Activated CD4-positive, alpha-beta T cell treated with anti-CD3 and anti-CD28 coated beads, Interleukin-2, Interleukin-4, amounts not matched to agents 100 ng/mL and 50 ng/mL, durations not matched to agents 16 hours and 8 hours (primary cell): ENCODE measurements at regions not wholly inside any gene's neighbourhood (a gene's known extent, or its start where the extent isn't known, plus 50 kb on each side); places are given as distances from the start of the nearest gene placed in this dataset.
"Not testable (repeated sequence)": the region's sequence is repeated elsewhere in the genome, so short reads cannot be mapped to it uniquely, and the experiment has no call there.

ENCODE experiments used
- DNase-seq: peaks from one replicate; pipeline ENCODE4 v3.0.0-alpha.2; 2020; ENCODE audit warnings: low spot score

DNA sequence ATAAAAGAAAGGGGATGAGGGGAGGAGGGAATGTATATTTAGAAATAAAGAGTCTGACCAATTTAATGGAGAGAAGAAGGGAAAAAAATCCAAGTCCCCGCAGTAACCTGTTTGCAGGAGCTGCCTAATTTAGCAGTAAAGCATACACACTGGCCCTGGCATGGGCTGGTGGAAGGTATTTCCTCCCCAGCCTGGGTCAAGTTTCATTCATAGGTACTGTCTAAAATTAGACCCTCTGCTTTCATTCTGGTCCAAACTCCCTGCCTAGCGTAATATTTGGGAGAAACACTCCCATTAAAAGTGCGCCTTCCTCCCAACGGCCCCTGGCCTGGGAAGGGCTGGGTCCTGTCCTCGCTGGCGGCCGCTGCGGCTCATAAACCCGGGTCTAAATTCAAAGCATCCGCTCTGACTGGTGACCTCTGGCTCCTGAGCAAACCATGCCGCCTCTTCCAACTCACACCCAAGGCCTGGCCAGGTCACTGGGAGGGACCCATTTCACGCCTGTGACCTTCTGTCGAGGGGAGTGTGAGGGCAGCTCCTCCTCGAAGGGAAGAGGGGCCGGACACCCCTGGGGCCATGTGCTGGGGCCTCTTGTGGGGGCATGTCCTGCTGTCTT, 123.2 kb downstream of the FGF18 start:
- no peak for DNase-seq

DNA sequence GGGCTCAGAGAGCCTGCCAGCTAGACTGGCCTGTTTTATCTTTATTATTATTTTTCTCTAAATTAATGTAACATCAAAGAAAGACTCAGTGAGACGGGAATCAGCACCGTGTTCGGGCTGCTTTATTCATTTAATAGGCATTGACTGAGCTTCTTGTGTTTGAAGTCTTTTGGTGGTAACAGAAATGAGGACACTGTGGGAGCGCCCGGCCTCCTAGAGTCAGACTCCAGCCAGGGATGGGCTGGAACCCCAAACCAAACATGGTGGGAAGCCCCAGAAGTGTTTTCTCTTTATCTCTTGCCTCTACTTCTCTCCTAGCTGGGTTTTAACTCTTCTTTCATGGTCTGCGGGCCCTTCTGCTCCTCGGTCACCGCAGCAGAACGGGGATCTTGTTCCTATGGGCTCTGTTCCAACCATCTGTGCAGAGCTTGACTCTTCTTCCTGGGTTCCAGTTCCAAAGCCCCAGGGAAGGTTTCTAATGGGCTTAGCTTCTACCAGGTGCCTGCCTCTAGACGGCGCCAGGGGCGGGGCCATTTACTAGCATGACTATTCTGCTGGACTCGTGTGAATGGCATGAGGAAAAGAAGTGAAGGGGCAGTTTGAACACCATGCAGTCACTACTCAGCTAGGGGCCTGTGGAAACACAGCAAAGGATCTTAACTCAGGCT, 123.8 kb downstream of the FGF18 start:
- DNase-seq, result no peak

DNA sequence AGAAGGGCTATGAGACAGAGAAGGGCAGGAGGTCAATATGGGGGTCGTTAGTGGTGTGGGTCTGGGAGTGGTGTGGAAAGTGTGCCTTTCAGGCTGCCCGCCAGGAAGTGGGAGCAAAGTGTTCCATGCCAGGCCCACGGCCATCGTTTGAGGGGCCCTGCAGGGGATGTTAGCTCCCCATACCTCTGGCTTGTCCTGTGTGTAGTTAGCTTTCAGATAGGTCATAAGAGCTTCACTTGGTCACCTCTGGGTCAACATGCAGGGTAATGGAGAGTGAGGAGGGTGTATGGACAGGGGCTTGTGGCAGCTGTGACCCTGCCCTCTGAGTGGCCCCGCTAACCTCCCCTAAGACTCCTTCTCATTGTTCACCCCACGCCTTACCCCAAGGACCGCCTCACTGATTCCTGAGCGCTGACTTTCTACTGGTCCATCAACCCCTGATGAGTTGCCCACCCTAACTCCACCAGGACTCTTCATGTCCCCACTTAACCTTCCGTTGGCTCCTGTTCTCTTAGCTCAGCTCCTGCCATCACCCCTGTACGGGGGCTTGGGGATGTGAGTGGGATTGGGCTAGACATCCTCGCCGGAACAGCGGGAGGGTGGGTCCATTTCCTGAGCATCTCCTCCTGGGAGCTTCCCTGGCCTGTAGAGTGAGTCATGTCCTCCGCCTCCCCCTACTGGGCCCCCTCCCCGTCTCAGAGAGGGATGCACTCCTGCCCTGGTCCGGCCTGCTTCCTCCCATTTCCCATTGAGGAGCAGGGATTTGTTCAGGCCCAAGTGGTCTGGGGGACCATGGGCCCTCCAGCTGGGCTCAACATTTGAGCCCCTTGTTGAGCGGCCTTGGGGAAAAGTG, 125.7 kb downstream of the FGF18 start:
- DNase-seq, result no peak

GRCh38 chr5:171549274-171549673, 129.8 kb downstream of the FGF18 start:
- DNase-seq, result no peak

DNA sequence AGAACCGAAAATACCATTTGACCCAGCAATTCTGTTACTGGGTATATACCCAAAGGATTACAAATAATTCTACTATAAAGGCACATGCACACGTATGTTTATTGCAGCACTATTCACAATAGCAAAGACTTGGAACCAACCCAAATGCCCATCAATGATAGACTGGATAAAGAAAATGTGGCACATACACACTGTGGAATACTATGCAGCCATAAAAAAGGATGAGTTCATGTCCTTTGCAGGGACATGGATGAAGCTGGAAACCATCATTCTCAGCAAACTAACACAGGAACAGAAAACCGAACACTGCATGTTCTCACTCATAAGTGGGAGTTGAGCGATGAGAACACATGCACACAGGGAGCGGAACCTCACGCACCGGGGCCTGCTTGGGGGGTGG, 134.4 kb downstream of the FGF18 start:
- DNase-seq, result not testable (repeated sequence)

DNA sequence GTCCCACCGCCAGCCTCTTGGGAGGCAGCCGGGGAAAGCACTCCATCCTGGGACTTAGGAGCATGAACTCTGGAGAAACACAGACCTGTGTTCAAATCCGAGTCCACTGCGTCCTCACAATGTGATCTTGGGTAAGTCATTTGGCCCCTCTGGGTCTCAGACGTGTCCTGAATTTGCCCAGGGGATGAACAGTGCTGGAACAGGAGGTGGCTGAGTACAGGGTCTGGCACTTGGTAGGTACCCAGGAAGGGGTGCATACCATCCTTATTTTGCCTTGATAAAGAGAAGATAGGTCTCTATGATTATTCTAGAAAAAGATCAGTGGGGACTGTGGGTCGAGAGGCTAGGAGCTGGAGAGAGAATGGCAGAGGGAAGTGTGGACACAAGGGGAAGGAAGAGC, 135.7 kb downstream of the FGF18 start:
- DNase-seq, result no peak

DNA sequence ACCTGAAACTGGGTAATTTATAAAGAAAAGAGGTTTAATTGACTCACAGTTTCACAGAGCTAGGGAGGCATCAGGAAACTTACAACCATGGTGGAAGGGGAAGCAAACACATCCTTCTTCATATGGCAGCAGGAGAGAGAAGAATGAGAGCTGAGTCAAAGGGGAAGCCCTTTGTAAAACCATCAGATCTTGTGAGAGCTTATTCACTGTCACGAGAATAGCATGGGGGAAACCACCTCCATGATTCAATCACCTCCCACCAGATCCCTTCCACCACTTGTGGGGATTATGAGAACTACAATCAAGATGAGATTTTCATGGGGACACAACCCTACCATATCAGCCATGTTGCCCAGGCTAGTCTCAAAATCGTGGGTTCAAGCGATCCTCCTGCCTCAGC, 143.4 kb downstream of the FGF18 start:
- DNase-seq, result peak; percentile 24

DNA sequence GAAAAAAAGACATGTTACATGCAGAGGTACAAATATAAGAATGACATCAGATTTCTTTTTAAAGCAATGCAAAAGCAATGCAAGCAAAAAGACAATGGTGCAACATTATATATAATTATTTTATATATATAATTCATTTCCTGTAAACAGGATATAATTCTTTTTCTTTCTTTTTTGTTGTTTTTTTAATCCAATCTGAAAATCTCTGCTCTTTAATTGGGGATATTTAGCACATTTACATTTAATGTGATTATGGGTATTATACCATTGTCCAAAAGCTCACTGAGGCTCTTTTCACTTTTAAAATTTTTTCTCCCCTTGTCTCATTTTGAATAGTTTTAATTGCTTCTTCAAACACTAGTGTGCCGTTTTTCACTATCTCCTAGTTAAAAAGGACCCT, 148.9 kb downstream of the FGF18 start:
- DNase-seq, result no peak

- no peak for DNase-seq
Measured at GRCh38 chr5:171569065-171569712, 149.7 kb downstream of the FGF18 start.

- no peak for DNase-seq
Measured at GRCh38 chr5:171570244-171570825, 150.9 kb downstream of the FGF18 start.

GRCh38 chr5:171571663-171572062, 152.2 kb downstream of the FGF18 start:
- DNase-seq, result no peak

DNA sequence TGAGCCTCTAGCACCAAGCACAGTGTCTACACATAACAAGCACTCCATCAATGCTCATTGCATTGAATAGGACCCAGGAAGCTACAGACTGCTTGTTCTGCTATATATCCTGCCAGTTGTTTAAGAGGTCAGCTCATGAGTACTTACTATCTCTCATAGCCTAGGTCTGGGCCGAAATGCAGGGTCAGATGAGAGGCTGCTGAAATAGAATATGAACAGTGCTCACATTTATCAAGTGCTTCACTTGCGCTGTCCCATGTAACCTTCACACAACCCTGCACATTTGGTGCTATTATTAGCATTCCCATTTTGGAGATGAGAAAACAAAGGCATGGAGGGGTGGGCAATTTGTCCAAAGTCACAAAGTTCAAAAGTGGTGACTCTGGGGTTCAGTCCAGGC, 153.6 kb downstream of the FGF18 start:
- DNase-seq, result no peak

GRCh38 chr5:171573451-171574225, 154.2 kb downstream of the FGF18 start:
- no peak for DNase-seq

GRCh38 chr5:171574376-171574775, 154.9 kb downstream of the FGF18 start:
- no peak for DNase-seq

DNA sequence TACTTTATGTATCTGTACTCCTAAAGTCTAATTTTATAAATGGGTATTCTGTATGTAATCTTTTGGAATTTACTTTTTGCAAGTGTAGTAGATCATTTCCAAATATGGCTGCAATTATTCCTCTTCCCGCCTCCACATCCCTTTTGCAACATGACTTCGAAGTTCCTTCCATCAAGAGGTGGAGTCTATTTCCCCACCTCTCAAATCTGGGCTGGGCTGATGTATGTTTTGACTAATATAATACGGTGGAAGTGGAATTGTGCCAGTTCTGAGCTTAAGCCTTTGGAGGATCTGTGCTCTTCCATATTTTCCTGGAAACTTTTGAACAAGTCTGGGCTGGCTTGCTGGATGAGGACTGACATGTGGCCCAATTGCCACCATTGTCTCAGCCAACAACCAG, 155.9 kb downstream of the FGF18 start:
- DNase-seq, result no peak

DNA sequence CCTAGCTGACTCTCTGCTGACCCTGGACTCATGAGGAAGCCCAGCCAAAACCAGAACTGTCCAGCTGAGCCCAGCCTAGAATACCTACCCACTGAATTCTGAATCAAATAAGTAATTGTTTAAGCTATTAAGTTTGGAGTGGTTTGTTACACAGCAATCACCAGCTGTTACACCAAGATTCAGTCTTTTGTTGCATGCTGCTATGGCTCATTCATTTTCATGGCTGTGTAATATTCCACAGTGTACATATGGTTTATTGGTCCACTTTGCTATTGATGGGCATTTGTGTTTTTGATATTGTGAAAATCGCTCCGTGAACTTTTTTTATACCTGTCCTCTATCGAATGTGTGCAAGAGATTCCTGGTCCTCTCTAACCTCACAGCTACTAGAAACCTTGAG, 156.4 kb downstream of the FGF18 start:
- DNase-seq, result no peak

GRCh38 chr5:171577042-171577758, 157.8 kb downstream of the FGF18 start:
- DNase-seq, result no peak

GRCh38 chr5:171578049-171578828, 158.8 kb downstream of the FGF18 start:
- DNase-seq, result no peak

GRCh38 chr5:171578829-171579491, 159.5 kb downstream of the FGF18 start:
- no peak for DNase-seq
